ENCODE measurements at regions not wholly inside any gene's neighbourhood (a gene's known extent, or its start where the extent isn't known, plus 50 kb on each side); places are given as distances from the start of the nearest gene placed in this dataset.
"Not testable (repeated sequence)": the region's sequence is repeated elsewhere in the genome, so short reads cannot be mapped to it uniquely, and the experiment has no call there.

- intact Hi-C loops (cut with DNase I; ENCODE audit: low total_unique reads) = no loop called here
- TF ChIP-seq POLR2A (IDR thresholded peaks at IDR 0.05) (no peak), CTCF (IDR thresholded peaks at IDR 0.05 in 8 of 11, conservative IDR thresholded peaks at IDR 0.05 in 3 of 11) (no peak)
- no peak for DNase-seq
- Histone ChIP-seq H3K27me3 (replicated peaks in 1 of 7) (no peaks in the 10 kb centered on the region), H3K4me1 (no peaks in the 10 kb centered on the region), H3K9me3 (no peaks in the 10 kb centered on the region), H3K36me3 (no peaks in the 10 kb centered on the region), H3K4me3 (no peak overlapping the region), H3K27ac (peak overlapping the region in 1 of 8 donors; percentile 10)
- 87 to 94% (median 90%) methylated on average over 2 to 3 of the region's 3 CpGs for WGBS, 5 donors
Observed at GRCh38 chr13:44713788-44714469, 137.8 kb upstream of the TSC22D1 start.

GRCh38 chr13:44711706-44712105, 135.6 kb upstream of the TSC22D1 start:
- intact Hi-C loops (cut with DNase I; ENCODE audit: low total_unique reads) = no loop called here
- Histone ChIP-seq H3K27me3 (replicated peaks in 1 of 7) (no peaks in the 10 kb centered on the region), H3K9me3 (no peaks in the 10 kb centered on the region), H3K27ac (no peak overlapping the region), H3K4me3 (no peak overlapping the region), H3K4me1 (no peaks in the 10 kb centered on the region), H3K36me3 (no peaks in the 10 kb centered on the region)
- no peak for TF ChIP-seq CTCF (IDR thresholded peaks at IDR 0.05 in 8 of 11, conservative IDR thresholded peaks at IDR 0.05 in 3 of 11)
- no peak for TF ChIP-seq POLR2A (IDR thresholded peaks at IDR 0.05)
- no peak for TF ChIP-seq POLR2AphosphoS5 (IDR thresholded peaks at IDR 0.05)
- WGBS, 5 donors = 84 to 95% (median 91%) methylated on average over 1 of the region's 1 CpG
- DNase-seq = no peak

DNA sequence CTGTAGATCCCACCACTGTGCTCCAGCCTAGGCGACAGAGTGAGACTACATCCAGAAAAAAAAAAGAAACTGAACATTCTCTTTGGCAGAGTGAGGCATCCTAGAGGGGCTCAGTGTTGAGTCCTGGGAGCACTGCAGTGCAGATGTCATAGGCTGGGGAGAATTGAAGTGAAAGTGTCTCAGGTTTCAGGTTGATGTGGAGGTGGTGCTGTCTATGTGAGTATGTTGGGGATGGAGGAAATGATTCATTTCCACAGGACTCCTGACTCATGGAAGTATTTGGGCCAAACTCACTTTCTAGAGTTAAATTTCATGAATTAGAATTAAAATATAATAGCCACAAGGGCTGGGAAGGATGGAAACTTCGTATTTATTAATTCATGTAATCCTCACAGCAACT, 134.4 kb upstream of the TSC22D1 start:
- 70 to 84% (median 74%) methylated on average over 2 of the region's 2 CpGs for WGBS, 5 donors
- Histone ChIP-seq H3K4me1 (no peaks in the 10 kb centered on the region), H3K27me3 (replicated peaks in 1 of 7) (no peaks in the 10 kb centered on the region), H3K9me3 (no peaks in the 10 kb centered on the region), H3K36me3 (no peaks in the 10 kb centered on the region), H3K27ac (no peak overlapping the region), H3K4me3 (no peak overlapping the region)
- no peak for DNase-seq
- intact Hi-C loops (cut with DNase I; ENCODE audit: low total_unique reads) = no loop called here
- TF ChIP-seq POLR2A (IDR thresholded peaks at IDR 0.05) (no peak), POLR2AphosphoS5 (IDR thresholded peaks at IDR 0.05) (no peak), CTCF (IDR thresholded peaks at IDR 0.05 in 8 of 11, conservative IDR thresholded peaks at IDR 0.05 in 3 of 11) (no peak)

DNA sequence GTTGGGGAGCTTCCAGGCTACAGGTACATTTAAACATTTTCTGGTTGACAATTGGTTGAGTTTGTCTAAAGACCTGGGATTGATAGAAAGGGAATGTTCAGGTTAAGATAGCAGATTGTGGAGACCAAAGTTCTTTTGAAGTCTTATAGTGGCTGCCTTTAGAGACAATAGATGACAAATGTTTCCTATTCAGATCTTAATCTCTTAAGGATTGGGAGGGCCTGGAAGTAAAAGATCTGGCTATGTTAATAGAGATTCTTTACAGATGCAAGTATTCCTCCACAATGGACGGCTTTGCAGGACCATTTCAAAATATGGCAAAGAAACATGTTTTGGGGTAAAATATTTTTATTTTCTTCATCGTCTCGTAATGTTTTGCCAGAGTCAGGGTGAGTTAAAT, 128.7 kb upstream of the TSC22D1 start:
- H3K27ac ChIP-seq; H3K9me3 ChIP-seq; intact Hi-C loops (cut with DNase I; ENCODE audit: low total_unique reads); H3K27me3 ChIP-seq (replicated peaks in 1 of 7); H3K4me1 ChIP-seq; H3K4me3 ChIP-seq; H3K36me3 ChIP-seq; DNase-seq: not testable (repeated sequence)
- 90 to 97% (median 92%) methylated on average over 3 of the region's 3 CpGs for WGBS, 5 donors

DNA sequence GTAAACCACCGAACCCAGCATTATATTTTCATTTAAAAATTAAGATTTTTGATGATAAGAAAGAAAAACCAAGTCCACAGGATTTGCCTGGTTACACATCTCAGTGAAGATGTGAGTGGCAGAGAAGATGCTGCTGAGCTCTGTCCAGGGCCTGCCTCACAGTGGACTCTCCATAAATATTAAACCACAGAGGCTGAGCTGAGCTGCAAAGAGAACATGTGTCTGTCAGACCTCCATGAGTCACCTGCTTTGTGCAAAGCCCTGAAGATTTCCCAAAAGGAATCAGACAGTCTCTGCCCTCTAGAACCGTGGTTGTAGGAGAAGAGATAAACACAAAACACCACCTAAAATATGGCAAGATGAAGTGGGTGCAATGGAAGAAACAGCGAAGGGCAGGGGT, 127.2 kb upstream of the TSC22D1 start:
- intact Hi-C loops (cut with DNase I; ENCODE audit: low total_unique reads) = no loop called here
- H3K4me3 ChIP-seq = no peak overlapping the region
- H3K36me3 ChIP-seq = no peaks in the 10 kb centered on the region
- TF ChIP-seq POLR2A (IDR thresholded peaks at IDR 0.05) (no peak), CTCF (IDR thresholded peaks at IDR 0.05 in 8 of 11, conservative IDR thresholded peaks at IDR 0.05 in 3 of 11) (no peak), POLR2AphosphoS5 (IDR thresholded peaks at IDR 0.05) (no peak)
- H3K27ac ChIP-seq = no peak overlapping the region
- no peak for DNase-seq
- no peaks in the 10 kb centered on the region for H3K9me3 ChIP-seq
- WGBS, 5 donors = 75 to 93% (median 90%) methylated on average over 3 of the region's 3 CpGs
- no peaks in the 10 kb centered on the region for H3K4me1 ChIP-seq
- no peaks in the 10 kb centered on the region for H3K27me3 ChIP-seq (replicated peaks in 1 of 7)

All from spleen (tissue), 11 donors.